ENCODE measurements at regions not wholly inside any gene's neighbourhood (a gene's known extent, or its start where the extent isn't known, plus 50 kb on each side); places are given as distances from the start of the nearest gene placed in this dataset.

DNA sequence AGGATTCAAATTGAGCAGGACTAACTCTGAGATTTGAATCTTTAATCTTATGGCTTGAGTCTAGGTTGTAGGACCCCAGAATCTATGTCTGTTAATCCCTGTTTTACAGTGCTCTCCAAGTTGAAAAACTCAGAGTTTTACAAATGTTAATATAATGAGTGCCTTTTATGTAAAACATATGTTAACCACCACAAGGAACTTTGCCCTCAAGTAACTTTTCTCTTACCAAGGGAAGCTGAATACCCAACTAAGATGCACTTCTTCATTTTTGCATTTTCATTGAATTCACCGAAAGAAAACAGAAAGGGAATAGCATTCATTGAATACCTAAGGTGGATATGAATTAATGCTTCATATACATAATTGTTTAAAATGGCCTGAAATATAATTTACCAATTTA, 338.1 kb downstream of the RPRM start:
- intact Hi-C loops (cut with micrococcal nuclease), result no loop called here
- H3K4me1 ChIP-seq (ENCODE audit: control insufficient read depth in 2 of 2, insufficient read depth in 2 of 2, low read length in 2 of 2), result no peaks in the 10 kb centered on the region
- H3K4me3 ChIP-seq (ENCODE audit: control extremely low read depth in 1 of 5, extremely low read depth in 1 of 5, insufficient read depth in 1 of 5, low read depth in 2 of 5, low read length in 4 of 5), result no peak overlapping the region
- CTCF ChIA-PET, result no interaction called here
- H3K36me3 ChIP-seq (replicated peaks in 1 of 2; ENCODE audit: control extremely low read depth in 1 of 2, control insufficient read depth in 1 of 2, extremely low read depth in 1 of 2, insufficient read depth in 2 of 2, low read length in 1 of 2), result no peaks in the 10 kb centered on the region
- H2AFZ ChIP-seq (ENCODE audit: insufficient read depth, low read depth, low read length, poor library complexity, severe bottlenecking), result no peak overlapping the region
- no peaks in the 10 kb centered on the region for H3K27me3 Mint-ChIP-seq
- H3K27ac ChIP-seq (ENCODE audit: low read length in 2 of 2), result no peak overlapping the region
- no CpG with 5 or more reads among the region's 1 CpG for WGBS (ENCODE audit: insufficient coverage)
- no peaks in the 10 kb centered on the region for H3K79me2 ChIP-seq (ENCODE audit: control insufficient read depth, insufficient read depth, low read length)
- no peak for TF ChIP-seq EZH2 (IDR thresholded peaks at IDR 0.05; ENCODE audit: borderline replicate concordance, insufficient read depth, low read depth, low read length, poor library complexity, severe bottlenecking)
- TF ChIP-seq, protein P1, sequence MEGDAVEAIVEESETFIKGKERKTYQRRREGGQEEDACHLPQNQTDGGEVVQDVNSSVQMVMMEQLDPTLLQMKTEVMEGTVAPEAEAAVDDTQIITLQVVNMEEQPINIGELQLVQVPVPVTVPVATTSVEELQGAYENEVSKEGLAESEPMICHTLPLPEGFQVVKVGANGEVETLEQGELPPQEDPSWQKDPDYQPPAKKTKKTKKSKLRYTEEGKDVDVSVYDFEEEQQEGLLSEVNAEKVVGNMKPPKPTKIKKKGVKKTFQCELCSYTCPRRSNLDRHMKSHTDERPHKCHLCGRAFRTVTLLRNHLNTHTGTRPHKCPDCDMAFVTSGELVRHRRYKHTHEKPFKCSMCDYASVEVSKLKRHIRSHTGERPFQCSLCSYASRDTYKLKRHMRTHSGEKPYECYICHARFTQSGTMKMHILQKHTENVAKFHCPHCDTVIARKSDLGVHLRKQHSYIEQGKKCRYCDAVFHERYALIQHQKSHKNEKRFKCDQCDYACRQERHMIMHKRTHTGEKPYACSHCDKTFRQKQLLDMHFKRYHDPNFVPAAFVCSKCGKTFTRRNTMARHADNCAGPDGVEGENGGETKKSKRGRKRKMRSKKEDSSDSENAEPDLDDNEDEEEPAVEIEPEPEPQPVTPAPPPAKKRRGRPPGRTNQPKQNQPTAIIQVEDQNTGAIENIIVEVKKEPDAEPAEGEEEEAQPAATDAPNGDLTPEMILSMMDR (IDR thresholded peaks at IDR 0.05), result no peak
- H3K27ac Mint-ChIP-seq, result no peak overlapping the region
- no peak for DNase-seq
- H3K4me2 ChIP-seq (replicated peaks; ENCODE audit: low read depth, low read length, poor library complexity, severe bottlenecking), result no peak overlapping the region
- H3K9me3 ChIP-seq (ENCODE audit: control extremely low read depth in 1 of 3, control insufficient read depth in 2 of 3, insufficient read depth in 1 of 3, low read length in 2 of 3), result no peaks in the 10 kb centered on the region
- H3K9ac ChIP-seq (ENCODE audit: low read length), result no peak overlapping the region
- no peaks in the 10 kb centered on the region for H3K9me3 Mint-ChIP-seq (ENCODE audit: insufficient read depth)
- no peaks in the 10 kb centered on the region for H4K20me1 ChIP-seq (ENCODE audit: control insufficient read depth, insufficient read depth, low read length, poor library complexity, severe bottlenecking)
- no peak overlapping the region for H3K4me3 Mint-ChIP-seq
- ATAC-seq (ENCODE audit: low read depth), result no peak
- no peaks in the 10 kb centered on the region for H3K27me3 ChIP-seq (replicated peaks in 1 of 4; ENCODE audit: control extremely low read depth in 1 of 4, control insufficient read depth in 3 of 4, insufficient read depth in 4 of 4, low read length in 3 of 4)
- POLR2A ChIA-PET, result no interaction called here
- H3K4me1 Mint-ChIP-seq, result no peaks in the 10 kb centered on the region

DNA sequence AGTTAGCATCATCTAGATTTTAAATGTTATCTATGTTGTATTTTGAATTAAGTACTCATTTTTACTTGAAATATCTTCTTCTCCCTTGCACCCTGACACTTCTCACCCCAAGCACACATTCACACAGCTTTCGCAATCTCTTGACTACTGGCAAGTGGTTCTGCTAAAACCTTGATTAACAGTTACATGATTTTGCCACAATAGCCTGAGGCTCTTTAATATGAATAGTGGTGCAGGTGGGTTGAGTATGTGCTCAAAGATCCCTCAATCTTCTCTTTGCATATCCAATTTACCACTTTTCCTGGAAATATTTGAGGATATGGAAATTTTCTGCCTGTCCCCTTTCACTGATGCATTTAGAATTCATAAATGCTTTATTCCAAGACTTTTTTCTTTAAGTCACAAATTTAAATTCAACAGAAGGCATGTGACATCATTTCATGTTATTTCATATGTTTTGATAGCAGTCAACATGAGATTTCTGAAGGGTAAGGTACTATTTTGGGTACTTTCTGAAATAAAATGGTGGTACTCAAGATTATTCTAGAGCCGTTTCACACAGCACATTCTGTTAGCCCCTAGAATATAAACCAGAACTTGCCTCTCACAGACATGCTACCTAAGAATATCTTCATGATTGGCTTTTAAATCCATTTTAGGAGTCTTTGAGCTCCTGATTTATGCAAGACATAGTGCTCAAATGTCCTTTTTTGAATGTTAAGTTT, 339.7 kb downstream of the RPRM start:
- Histone ChIP-seq H3K9me3 (ENCODE audit: control extremely low read depth in 1 of 3, control insufficient read depth in 2 of 3, insufficient read depth in 1 of 3, low read length in 2 of 3) (no peaks in the 10 kb centered on the region), H3K27me3 (replicated peaks in 1 of 4; ENCODE audit: control extremely low read depth in 1 of 4, control insufficient read depth in 3 of 4, insufficient read depth in 4 of 4, low read length in 3 of 4) (no peaks in the 10 kb centered on the region), H2AFZ (ENCODE audit: insufficient read depth, low read depth, low read length, poor library complexity, severe bottlenecking) (no peak overlapping the region), H3K4me2 (replicated peaks; ENCODE audit: low read depth, low read length, poor library complexity, severe bottlenecking) (no peak overlapping the region), H3K36me3 (replicated peaks in 1 of 2; ENCODE audit: control extremely low read depth in 1 of 2, control insufficient read depth in 1 of 2, extremely low read depth in 1 of 2, insufficient read depth in 2 of 2, low read length in 1 of 2) (no peaks in the 10 kb centered on the region), H4K20me1 (ENCODE audit: control insufficient read depth, insufficient read depth, low read length, poor library complexity, severe bottlenecking) (no peaks in the 10 kb centered on the region), H3K79me2 (ENCODE audit: control insufficient read depth, insufficient read depth, low read length) (no peaks in the 10 kb centered on the region), H3K27ac (ENCODE audit: low read length in 2 of 2) (no peak overlapping the region), H3K4me1 (ENCODE audit: control insufficient read depth in 2 of 2, insufficient read depth in 2 of 2, low read length in 2 of 2) (no peaks in the 10 kb centered on the region), H3K4me3 (ENCODE audit: control extremely low read depth in 1 of 5, extremely low read depth in 1 of 5, insufficient read depth in 1 of 5, low read depth in 2 of 5, low read length in 4 of 5) (no peak overlapping the region), H3K9ac (ENCODE audit: low read length) (no peak overlapping the region)
- no peaks in the 10 kb centered on the region for H3K9me3 Mint-ChIP-seq (ENCODE audit: insufficient read depth)
- no peak for TF ChIP-seq EZH2 (IDR thresholded peaks at IDR 0.05; ENCODE audit: borderline replicate concordance, insufficient read depth, low read depth, low read length, poor library complexity, severe bottlenecking)
- TF ChIP-seq, protein P1 (IDR thresholded peaks at IDR 0.05), result no peak
- no peak overlapping the region for H3K27ac Mint-ChIP-seq
- H3K4me3 Mint-ChIP-seq, result no peak overlapping the region
- intact Hi-C loops (cut with micrococcal nuclease), result no loop called here
- ChIA-PET POLR2A (no interaction called here), CTCF (no interaction called here)
- ATAC-seq (ENCODE audit: low read depth) (no peak), DNase-seq (no peak)
- H3K27me3 Mint-ChIP-seq, result no peaks in the 10 kb centered on the region
- no CpG with 5 or more reads among the region's 2 CpGs for WGBS (ENCODE audit: insufficient coverage)
- no peaks in the 10 kb centered on the region for H3K4me1 Mint-ChIP-seq
